Activated T-cell treated with anti-CD3 and anti-CD28 coated beads, Interleukin-2, amount 50 U/mL, for 72 hours (primary cell): ENCODE measurements at regions not wholly inside any gene's neighbourhood (a gene's known extent, or its start where the extent isn't known, plus 50 kb on each side); places are given as distances from the start of the nearest gene placed in this dataset.

ENCODE experiments used
- ATAC-seq, 2 donors: fragments of 150-1000 bp; cut with Tn5 transposase; replicated peaks in 1 of 2; 2 replicates each; pipeline ENCODE4 v1.10.0; 2021; ENCODE audit warnings: moderate library complexity in 2 of 2, mild to moderate bottlenecking in 1 of 2
- DNase-seq, 2 donors: peaks; one replicate each; pipeline ENCODE4 v3.0.0; 2021 to 2022; ENCODE audit warnings: mixed read lengths in 1 of 2
- H3K27ac Mint-ChIP-seq: one replicate; pipeline ENCODE4 v1.8.0; 2022; ENCODE audit warnings: mild to moderate bottlenecking, moderate library complexity, mixed read lengths
- H3K27me3 Mint-ChIP-seq: one replicate; pipeline ENCODE4 v1.8.0; 2022; ENCODE audit warnings: low read depth, mixed read lengths
- H3K36me3 Mint-ChIP-seq, 2 donors: one replicate each; pipeline ENCODE4 v1.8.0; 2022; ENCODE audit warnings: mixed read lengths in 2 of 2, mild to moderate bottlenecking in 1 of 2; ENCODE audit not compliant: insufficient read depth in 2 of 2
- H3K4me1 Mint-ChIP-seq: one replicate; pipeline ENCODE4 v1.8.0; 2022; ENCODE audit warnings: low read depth, mixed read lengths
- H3K4me3 Mint-ChIP-seq, 2 donors: one replicate each; pipeline ENCODE4 v1.8.0; 2022; ENCODE audit warnings: mild to moderate bottlenecking in 2 of 2, mixed read lengths in 2 of 2, moderate library complexity in 2 of 2
- H3K9me3 Mint-ChIP-seq, 2 donors: one replicate each; pipeline ENCODE4 v1.8.0; 2022; ENCODE audit warnings: mixed read lengths in 2 of 2

- no peak for ATAC-seq
- H3K4me3 Mint-ChIP-seq, result no peak overlapping the region
Measured at GRCh38 chr13:104996022-104996421, 1539.4 kb downstream of the EFNB2 start.

DNA sequence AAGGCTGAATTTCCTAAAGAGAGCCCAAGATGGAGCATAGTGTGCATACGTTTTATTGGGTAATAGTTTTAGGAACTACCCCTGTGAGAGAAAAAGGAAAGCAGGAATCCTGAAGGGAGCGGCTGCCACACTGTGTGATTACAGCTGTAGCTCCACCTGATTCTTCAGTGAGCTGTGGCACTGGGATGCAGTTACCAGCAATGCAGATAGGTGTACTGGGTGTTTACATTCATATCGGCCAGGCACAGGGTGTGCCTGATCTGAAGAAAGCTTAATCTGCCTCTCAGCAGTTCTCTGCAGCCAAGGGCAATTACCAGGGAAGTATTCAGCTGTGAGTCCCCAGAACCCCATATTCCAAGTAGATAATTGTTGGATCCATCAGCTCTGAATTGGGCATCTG lies 1541.8 kb downstream of the EFNB2 start:
- no peaks in the 10 kb centered on the region for H3K27me3 Mint-ChIP-seq
- ATAC-seq, result no peak
- H3K4me3 Mint-ChIP-seq, result no peak overlapping the region
- H3K4me1 Mint-ChIP-seq, result no peaks in the 10 kb centered on the region
- peaks cover 0 to 4% of the 10 kb centered on the region in 2 donors for H3K9me3 Mint-ChIP-seq
- DNase-seq, result no peak
- H3K36me3 Mint-ChIP-seq, result no peaks in the 10 kb centered on the region
- H3K27ac Mint-ChIP-seq, result no peak overlapping the region

More at GRCh38 chr13:104996022-104996421, 1539.4 kb downstream of the EFNB2 start:
- H3K4me1 Mint-ChIP-seq, result no peaks in the 10 kb centered on the region
- no peak overlapping the region for H3K27ac Mint-ChIP-seq
- H3K27me3 Mint-ChIP-seq, result no peaks in the 10 kb centered on the region
- no peak for DNase-seq
- H3K9me3 Mint-ChIP-seq, result no peaks in the 10 kb centered on the region
- H3K36me3 Mint-ChIP-seq, result no peaks in the 10 kb centered on the region

DNA sequence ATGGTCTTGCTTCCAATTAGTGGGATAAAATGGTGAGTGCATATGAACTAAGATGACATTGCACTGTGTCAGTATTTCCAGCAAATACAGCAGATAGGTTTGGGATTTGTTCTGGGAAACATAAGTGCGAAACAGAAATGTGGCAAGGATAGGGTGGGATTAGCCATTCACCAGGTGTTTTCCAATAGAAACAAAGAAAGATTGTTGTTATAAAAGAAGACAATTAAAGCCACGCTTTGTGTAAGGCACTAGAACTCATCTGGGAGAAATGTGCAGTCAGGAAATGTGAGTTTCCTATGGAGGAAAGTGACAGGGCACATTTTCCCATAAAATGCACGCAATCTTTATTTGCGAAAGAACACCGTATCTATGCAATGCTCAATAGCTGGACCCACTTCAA lies 1547.8 kb downstream of the EFNB2 start:
- H3K4me3 Mint-ChIP-seq, result no peak overlapping the region
- no peak for DNase-seq
- no peak for ATAC-seq
- H3K27ac Mint-ChIP-seq, result no peak overlapping the region
- no peaks in the 10 kb centered on the region for H3K27me3 Mint-ChIP-seq
- peaks cover 0 to 4% of the 10 kb centered on the region in 2 donors for H3K9me3 Mint-ChIP-seq
- peaks cover 25% of the 10 kb centered on the region for H3K4me1 Mint-ChIP-seq
- no peaks in the 10 kb centered on the region for H3K36me3 Mint-ChIP-seq

DNA sequence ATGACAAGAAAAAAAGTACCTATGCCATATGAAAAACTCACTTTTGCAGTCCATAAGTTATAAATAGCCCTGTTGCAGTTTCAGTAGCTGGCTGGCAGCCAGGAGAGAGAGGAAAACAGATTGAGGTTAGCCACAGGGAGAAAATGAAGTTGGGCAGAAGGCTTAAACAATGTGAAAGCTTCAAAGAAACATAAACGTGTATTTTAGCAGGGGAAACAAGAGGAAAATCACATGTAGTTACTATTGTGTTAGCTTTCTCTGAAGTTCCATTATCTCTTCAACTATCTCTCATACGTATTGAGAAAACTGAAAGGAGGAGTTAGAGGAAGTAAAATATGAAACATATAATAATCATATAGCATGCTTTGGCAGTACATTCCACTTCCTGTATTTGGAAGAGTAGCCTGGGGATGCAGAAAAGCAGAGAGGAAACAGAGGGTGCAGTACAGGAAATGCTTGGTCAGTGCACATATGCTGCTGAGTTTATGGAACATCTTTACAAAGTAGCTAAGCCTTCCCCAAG lies 1551.1 kb downstream of the EFNB2 start:
- peak; percentile 38 to 54 for ATAC-seq
- Mint-ChIP-seq H3K36me3 (no peaks in the 10 kb centered on the region), H3K9me3 (no peaks in the 10 kb centered on the region), H3K4me1 (peaks cover 30% of the 10 kb centered on the region), H3K27ac (no peak overlapping the region), H3K4me3 (peak overlapping the region; percentile 33 to 50), H3K27me3 (no peaks in the 10 kb centered on the region)
- peak; percentile 29 to 37 for DNase-seq

DNA sequence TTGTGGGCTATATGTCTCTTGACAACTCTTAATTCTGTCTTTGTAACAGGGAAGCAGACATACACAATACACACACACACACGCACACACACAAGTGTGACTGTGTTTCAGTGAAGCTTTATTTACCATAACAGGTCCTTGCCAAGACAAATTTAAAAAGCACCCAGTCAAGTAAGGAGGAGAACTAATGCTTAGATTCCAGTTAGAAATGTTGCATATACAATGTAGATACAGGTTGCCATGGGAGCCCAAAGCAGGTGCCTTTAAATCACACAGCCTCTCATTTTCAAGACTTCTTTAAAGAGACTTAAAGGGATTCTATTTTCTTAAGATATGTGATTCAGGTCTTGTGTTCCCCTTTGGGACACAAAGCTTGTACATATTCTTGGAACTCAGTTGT lies 1551.9 kb downstream of the EFNB2 start:
- no peaks in the 10 kb centered on the region for H3K36me3 Mint-ChIP-seq
- no peak overlapping the region for H3K4me3 Mint-ChIP-seq
- H3K9me3 Mint-ChIP-seq, result no peaks in the 10 kb centered on the region
- peaks cover 30% of the 10 kb centered on the region for H3K4me1 Mint-ChIP-seq
- H3K27me3 Mint-ChIP-seq, result no peaks in the 10 kb centered on the region
- DNase-seq, result no peak
- H3K27ac Mint-ChIP-seq, result no peak overlapping the region
- no peak for ATAC-seq

- no peak for ATAC-seq
Measured at GRCh38 chr13:104980586-104980985, 1554.9 kb downstream of the EFNB2 start.

GRCh38 chr13:104979281-104980030 lies 1556.0 kb downstream of the EFNB2 start:
- Mint-ChIP-seq H3K36me3 (no peaks in the 10 kb centered on the region), H3K27me3 (no peaks in the 10 kb centered on the region), H3K9me3 (no peaks in the 10 kb centered on the region), H3K4me3 (no peak overlapping the region), H3K4me1 (peaks cover 36% of the 10 kb centered on the region), H3K27ac (no peak overlapping the region)
- ATAC-seq (no peak), DNase-seq (no peak)

More at GRCh38 chr13:104980586-104980985, 1554.9 kb downstream of the EFNB2 start:
- Mint-ChIP-seq H3K4me3 (no peak overlapping the region), H3K27ac (no peak overlapping the region), H3K36me3 (no peaks in the 10 kb centered on the region), H3K4me1 (peaks cover 44% of the 10 kb centered on the region), H3K9me3 (no peaks in the 10 kb centered on the region), H3K27me3 (no peaks in the 10 kb centered on the region)
- no peak for DNase-seq

DNA sequence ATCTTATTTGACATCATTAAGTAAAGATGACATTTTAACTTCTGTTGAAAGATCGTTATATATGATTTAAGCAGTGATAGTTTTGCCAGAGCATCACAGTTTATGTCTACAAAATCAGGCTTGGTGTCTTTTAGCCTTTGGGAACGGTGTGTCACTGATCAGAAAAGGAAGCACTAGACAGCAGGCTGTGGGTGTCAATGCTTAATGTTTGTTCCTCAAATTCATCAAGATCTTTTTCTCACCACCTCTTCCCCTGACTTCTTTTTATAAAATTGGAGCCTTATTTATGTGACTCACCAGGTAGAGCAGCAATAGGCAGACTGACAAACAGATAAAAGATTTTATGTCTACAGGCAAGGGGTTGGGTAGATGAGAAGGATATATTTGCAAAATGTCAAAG lies 1558.5 kb downstream of the EFNB2 start:
- Mint-ChIP-seq H3K27me3 (no peaks in the 10 kb centered on the region), H3K27ac (no peak overlapping the region), H3K4me1 (peaks cover 18% of the 10 kb centered on the region), H3K4me3 (no peak overlapping the region), H3K9me3 (no peaks in the 10 kb centered on the region), H3K36me3 (no peaks in the 10 kb centered on the region)
- no peak for ATAC-seq
- DNase-seq, result no peak

DNA sequence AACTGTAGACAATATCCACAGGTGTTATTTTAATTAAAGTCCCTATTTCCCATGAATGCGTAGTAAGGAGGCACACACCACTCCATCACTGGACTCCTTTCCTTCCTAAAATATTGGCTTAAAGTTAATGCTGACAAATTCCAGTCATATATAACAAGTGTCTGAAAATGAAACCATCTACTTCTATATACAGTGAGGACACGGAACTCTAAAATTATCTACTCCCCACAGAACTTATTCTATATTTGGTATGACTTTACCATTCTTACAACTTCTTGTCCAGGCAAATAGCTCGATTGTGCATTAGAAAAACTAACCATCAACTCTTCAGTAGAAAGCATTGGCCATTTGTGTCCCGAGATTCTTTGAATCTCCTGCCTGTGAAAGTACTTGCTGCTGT lies 1560.2 kb downstream of the EFNB2 start:
- H3K36me3 Mint-ChIP-seq, result no peaks in the 10 kb centered on the region

GRCh38 chr13:104968876-104969275 lies 1566.6 kb downstream of the EFNB2 start:
- H3K27ac Mint-ChIP-seq, result no peak overlapping the region
- no peaks in the 10 kb centered on the region for H3K4me1 Mint-ChIP-seq
- H3K36me3 Mint-ChIP-seq, result no peaks in the 10 kb centered on the region
- H3K4me3 Mint-ChIP-seq, result no peak overlapping the region
- peaks cover 0 to 1% of the 10 kb centered on the region in 2 donors for H3K9me3 Mint-ChIP-seq
- DNase-seq (no peak), ATAC-seq (no peak)
- no peaks in the 10 kb centered on the region for H3K27me3 Mint-ChIP-seq

More for the DNA sequence above, 1560.2 kb downstream of the EFNB2 start:
- Mint-ChIP-seq H3K27ac (no peak overlapping the region), H3K4me3 (no peak overlapping the region), H3K27me3 (no peaks in the 10 kb centered on the region), H3K9me3 (no peaks in the 10 kb centered on the region), H3K4me1 (peaks cover 14% of the 10 kb centered on the region)
- DNase-seq, result no peak
- ATAC-seq, result no peak

- no peaks in the 10 kb centered on the region for H3K4me1 Mint-ChIP-seq
- no peak for ATAC-seq
- H3K36me3 Mint-ChIP-seq, result no peaks in the 10 kb centered on the region
- H3K4me3 Mint-ChIP-seq, result no peak overlapping the region
- H3K27ac Mint-ChIP-seq, result no peak overlapping the region
- DNase-seq, result no peak
- H3K9me3 Mint-ChIP-seq, result peaks cover 1 to 3% of the 10 kb centered on the region in 2 donors
- H3K27me3 Mint-ChIP-seq, result no peaks in the 10 kb centered on the region
Measured at GRCh38 chr13:104967836-104968630, 1567.4 kb downstream of the EFNB2 start.

DNA sequence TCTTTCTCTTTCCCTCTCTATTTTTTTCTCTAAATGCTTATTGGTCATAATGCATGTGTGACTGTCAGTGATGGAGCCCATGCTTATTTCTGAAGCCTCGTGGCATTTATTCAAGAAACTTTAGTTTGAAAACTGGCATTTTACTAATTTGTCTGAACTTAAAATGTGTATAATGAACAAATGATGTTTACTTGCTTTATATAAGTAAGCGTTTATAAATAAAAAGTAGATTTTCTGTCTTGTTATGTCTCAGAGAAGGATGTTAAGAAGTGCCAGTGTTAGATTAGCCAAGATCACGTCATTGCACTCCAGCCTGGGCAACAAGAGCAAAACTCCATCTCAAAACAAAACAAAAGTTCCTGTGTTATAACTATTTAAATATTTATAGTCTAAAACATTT lies 1568.1 kb downstream of the EFNB2 start:
- H3K27me3 Mint-ChIP-seq, result no peaks in the 10 kb centered on the region
- H3K4me3 Mint-ChIP-seq, result no peak overlapping the region
- H3K36me3 Mint-ChIP-seq, result no peaks in the 10 kb centered on the region
- peaks cover 1 to 3% of the 10 kb centered on the region in 2 donors for H3K9me3 Mint-ChIP-seq
- H3K27ac Mint-ChIP-seq, result no peak overlapping the region
- no peaks in the 10 kb centered on the region for H3K4me1 Mint-ChIP-seq
- ATAC-seq (no peak), DNase-seq (no peak)

GRCh38 chr13:104962411-104962810 lies 1573.1 kb downstream of the EFNB2 start:
- Mint-ChIP-seq H3K27ac (no peak overlapping the region), H3K36me3 (peaks cover 0 to 7% of the 10 kb centered on the region in 2 donors), H3K4me3 (no peak overlapping the region), H3K27me3 (no peaks in the 10 kb centered on the region), H3K4me1 (no peaks in the 10 kb centered on the region), H3K9me3 (peaks cover 6 to 9% of the 10 kb centered on the region in 2 donors)
- ATAC-seq (no peak), DNase-seq (no peak)
